ENCODE measurements at regions not wholly inside any gene's neighbourhood (a gene's known extent, or its start where the extent isn't known, plus 50 kb on each side); places are given as distances from the start of the nearest gene placed in this dataset.

DNA sequence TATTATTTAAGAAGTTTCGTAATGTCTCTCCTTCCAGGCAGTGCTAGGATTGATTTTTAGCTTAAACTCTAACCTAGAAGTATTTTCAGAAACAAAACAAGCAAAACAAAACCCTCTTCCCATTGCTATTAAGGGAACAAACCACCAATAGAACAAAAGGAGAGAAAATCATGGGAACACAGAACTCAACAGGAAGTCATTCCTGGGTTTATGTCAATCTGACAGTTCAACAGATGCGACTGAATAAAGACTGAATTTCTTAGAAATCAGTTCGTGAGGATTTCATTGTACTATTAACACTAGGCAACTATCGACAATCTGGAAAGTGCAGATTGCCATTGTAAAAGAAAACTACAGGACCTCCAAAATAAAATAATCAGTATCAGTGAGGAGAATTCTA, 229.1 kb upstream of the SMIM31 start:
- ATAC-seq (no peak), DNase-seq (no peak)
- no peaks in the 10 kb centered on the region for H3K4me1 ChIP-seq
- no peak overlapping the region for H3K27ac ChIP-seq
- H3K27me3 ChIP-seq (ENCODE audit: insufficient read depth in 3 of 3, low read length in 2 of 3) = no peaks in the 10 kb centered on the region
- H3K9me3 ChIP-seq = no peaks in the 10 kb centered on the region
- TF ChIP-seq, protein P1, sequence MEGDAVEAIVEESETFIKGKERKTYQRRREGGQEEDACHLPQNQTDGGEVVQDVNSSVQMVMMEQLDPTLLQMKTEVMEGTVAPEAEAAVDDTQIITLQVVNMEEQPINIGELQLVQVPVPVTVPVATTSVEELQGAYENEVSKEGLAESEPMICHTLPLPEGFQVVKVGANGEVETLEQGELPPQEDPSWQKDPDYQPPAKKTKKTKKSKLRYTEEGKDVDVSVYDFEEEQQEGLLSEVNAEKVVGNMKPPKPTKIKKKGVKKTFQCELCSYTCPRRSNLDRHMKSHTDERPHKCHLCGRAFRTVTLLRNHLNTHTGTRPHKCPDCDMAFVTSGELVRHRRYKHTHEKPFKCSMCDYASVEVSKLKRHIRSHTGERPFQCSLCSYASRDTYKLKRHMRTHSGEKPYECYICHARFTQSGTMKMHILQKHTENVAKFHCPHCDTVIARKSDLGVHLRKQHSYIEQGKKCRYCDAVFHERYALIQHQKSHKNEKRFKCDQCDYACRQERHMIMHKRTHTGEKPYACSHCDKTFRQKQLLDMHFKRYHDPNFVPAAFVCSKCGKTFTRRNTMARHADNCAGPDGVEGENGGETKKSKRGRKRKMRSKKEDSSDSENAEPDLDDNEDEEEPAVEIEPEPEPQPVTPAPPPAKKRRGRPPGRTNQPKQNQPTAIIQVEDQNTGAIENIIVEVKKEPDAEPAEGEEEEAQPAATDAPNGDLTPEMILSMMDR (IDR thresholded peaks at IDR 0.05) = no peak
- intact Hi-C loops (cut with DNase I) = no loop called here
- 62 to 72% (median 64%) methylated on average over 4 of the region's 4 CpGs for WGBS, 3 donors
- no peak overlapping the region for H3K4me3 ChIP-seq
- no peaks in the 10 kb centered on the region for H3K36me3 ChIP-seq (ENCODE audit: insufficient read depth in 1 of 2, low read depth in 1 of 2)

GRCh38 chr4:164526933-164527583, 226.9 kb upstream of the SMIM31 start:
- intact Hi-C loops (cut with DNase I) = no loop called here
- Histone ChIP-seq H3K9me3 (no peaks in the 10 kb centered on the region), H3K36me3 (ENCODE audit: insufficient read depth in 1 of 2, low read depth in 1 of 2) (no peaks in the 10 kb centered on the region), H3K27ac (no peak overlapping the region), H3K4me1 (no peaks in the 10 kb centered on the region), H3K4me3 (no peak overlapping the region), H3K27me3 (ENCODE audit: insufficient read depth in 3 of 3, low read length in 2 of 3) (no peaks in the 10 kb centered on the region)
- WGBS, 3 donors = 60 to 65% (median 62%) methylated on average over 4 of the region's 4 CpGs
- ATAC-seq (no peak), DNase-seq (no peak)
- TF ChIP-seq, protein P1 (IDR thresholded peaks at IDR 0.05) = no peak

- no peak overlapping the region for H3K4me3 ChIP-seq
- H3K36me3 ChIP-seq (ENCODE audit: insufficient read depth in 1 of 2, low read depth in 1 of 2) = no peaks in the 10 kb centered on the region
- TF ChIP-seq, protein P1 (IDR thresholded peaks at IDR 0.05) = no peak
- DNase-seq (no peak), ATAC-seq (no peak)
- no peak overlapping the region for H3K27ac ChIP-seq
- intact Hi-C loops (cut with DNase I) = no loop called here
- H3K4me1 ChIP-seq = no peaks in the 10 kb centered on the region
- H3K9me3 ChIP-seq = no peaks in the 10 kb centered on the region
- 84 to 85% (median 84%) methylated on average over 2 of the region's 2 CpGs for WGBS, 3 donors
- H3K27me3 ChIP-seq (ENCODE audit: insufficient read depth in 3 of 3, low read length in 2 of 3) = no peaks in the 10 kb centered on the region
Observed at GRCh38 chr4:164529058-164529457, 224.9 kb upstream of the SMIM31 start.

- no peak overlapping the region for H3K4me3 ChIP-seq
- H3K27me3 ChIP-seq (ENCODE audit: insufficient read depth in 3 of 3, low read length in 2 of 3) = no peaks in the 10 kb centered on the region
- H3K27ac ChIP-seq = no peak overlapping the region
- TF ChIP-seq, protein P1 (IDR thresholded peaks at IDR 0.05) = no peak
- no peaks in the 10 kb centered on the region for H3K36me3 ChIP-seq (ENCODE audit: insufficient read depth in 1 of 2, low read depth in 1 of 2)
- DNase-seq = no peak
- H3K9me3 ChIP-seq = no peaks in the 10 kb centered on the region
- intact Hi-C loops (cut with DNase I) = no loop called here
- WGBS, 3 donors = 81 to 84% (median 81%) methylated on average over 5 of the region's 5 CpGs
- H3K4me1 ChIP-seq = no peaks in the 10 kb centered on the region
- no peak for ATAC-seq
Observed at GRCh38 chr4:164529486-164529885, 224.4 kb upstream of the SMIM31 start.

GRCh38 chr4:164531336-164531735, 222.6 kb upstream of the SMIM31 start:
- Histone ChIP-seq H3K4me1 (no peaks in the 10 kb centered on the region), H3K27me3 (ENCODE audit: insufficient read depth in 3 of 3, low read length in 2 of 3) (no peaks in the 10 kb centered on the region), H3K27ac (no peak overlapping the region), H3K4me3 (no peak overlapping the region), H3K36me3 (ENCODE audit: insufficient read depth in 1 of 2, low read depth in 1 of 2) (no peaks in the 10 kb centered on the region), H3K9me3 (no peaks in the 10 kb centered on the region)
- ATAC-seq (no peak), DNase-seq (no peak)
- WGBS, 3 donors = 73 to 85% (median 76%) methylated on average over 4 of the region's 4 CpGs
- intact Hi-C loops (cut with DNase I) = no loop called here
- TF ChIP-seq, protein P1 (IDR thresholded peaks at IDR 0.05) = no peak

Data from psoas muscle (tissue), 7 donors.